C4-2B (cell line): ENCODE measurements at regions not wholly inside any gene's neighbourhood (a gene's known extent, or its start where the extent isn't known, plus 50 kb on each side); places are given as distances from the start of the nearest gene placed in this dataset.

Experiments
- H3K27ac ChIP-seq: fragments of 450-650 bp; 2 replicates; pipeline ENCODE4 v1.5.1; 2017
- ZFX ChIP-seq: fragments of 450-650 bp; IDR thresholded peaks from 2 replicates; pipeline ENCODE4 v1.6.1; 2017
- TF ChIP-seq, protein P1 (sequence below): fragments of 450-650 bp; conservative IDR thresholded peaks from 2 replicates; pipeline ENCODE4 v1.5.1; 2017; ENCODE audit warnings: mild to moderate bottlenecking

GRCh38 chr13:105569816-105570215 lies 965.6 kb downstream of the EFNB2 start:
- H3K27ac ChIP-seq, result no peak overlapping the region
- no peak for TF ChIP-seq ZFX
- TF ChIP-seq, protein P1, sequence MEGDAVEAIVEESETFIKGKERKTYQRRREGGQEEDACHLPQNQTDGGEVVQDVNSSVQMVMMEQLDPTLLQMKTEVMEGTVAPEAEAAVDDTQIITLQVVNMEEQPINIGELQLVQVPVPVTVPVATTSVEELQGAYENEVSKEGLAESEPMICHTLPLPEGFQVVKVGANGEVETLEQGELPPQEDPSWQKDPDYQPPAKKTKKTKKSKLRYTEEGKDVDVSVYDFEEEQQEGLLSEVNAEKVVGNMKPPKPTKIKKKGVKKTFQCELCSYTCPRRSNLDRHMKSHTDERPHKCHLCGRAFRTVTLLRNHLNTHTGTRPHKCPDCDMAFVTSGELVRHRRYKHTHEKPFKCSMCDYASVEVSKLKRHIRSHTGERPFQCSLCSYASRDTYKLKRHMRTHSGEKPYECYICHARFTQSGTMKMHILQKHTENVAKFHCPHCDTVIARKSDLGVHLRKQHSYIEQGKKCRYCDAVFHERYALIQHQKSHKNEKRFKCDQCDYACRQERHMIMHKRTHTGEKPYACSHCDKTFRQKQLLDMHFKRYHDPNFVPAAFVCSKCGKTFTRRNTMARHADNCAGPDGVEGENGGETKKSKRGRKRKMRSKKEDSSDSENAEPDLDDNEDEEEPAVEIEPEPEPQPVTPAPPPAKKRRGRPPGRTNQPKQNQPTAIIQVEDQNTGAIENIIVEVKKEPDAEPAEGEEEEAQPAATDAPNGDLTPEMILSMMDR, result no peak

DNA sequence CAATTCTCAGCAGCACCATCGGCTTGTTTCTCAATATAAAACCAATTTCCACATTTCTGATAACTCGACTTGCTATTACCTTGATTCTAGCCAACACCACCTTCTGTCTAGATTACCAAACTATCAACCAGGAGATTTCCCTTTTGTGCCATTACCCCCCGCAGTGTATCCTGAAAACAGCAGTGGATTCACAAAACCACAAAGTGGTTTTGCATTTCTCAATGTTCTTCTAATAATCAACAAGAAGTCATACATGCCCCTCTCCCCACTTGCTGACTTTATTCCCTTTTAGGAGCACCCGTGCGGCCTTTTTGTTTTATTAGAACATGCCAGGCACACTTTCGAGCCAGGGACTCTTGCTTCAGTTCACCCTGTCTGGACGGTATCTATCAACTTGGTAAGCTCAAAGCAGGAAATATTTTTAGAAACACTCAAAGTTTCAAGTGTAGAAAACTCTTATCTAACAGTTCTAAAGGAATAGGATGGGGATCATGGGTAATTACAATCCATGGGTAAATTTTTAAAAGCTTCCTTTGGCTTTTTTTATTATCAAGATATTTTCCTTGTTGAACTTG lies 967.4 kb downstream of the EFNB2 start:
- TF ChIP-seq, protein P1, result no peak
- TF ChIP-seq ZFX, result no peak

DNA sequence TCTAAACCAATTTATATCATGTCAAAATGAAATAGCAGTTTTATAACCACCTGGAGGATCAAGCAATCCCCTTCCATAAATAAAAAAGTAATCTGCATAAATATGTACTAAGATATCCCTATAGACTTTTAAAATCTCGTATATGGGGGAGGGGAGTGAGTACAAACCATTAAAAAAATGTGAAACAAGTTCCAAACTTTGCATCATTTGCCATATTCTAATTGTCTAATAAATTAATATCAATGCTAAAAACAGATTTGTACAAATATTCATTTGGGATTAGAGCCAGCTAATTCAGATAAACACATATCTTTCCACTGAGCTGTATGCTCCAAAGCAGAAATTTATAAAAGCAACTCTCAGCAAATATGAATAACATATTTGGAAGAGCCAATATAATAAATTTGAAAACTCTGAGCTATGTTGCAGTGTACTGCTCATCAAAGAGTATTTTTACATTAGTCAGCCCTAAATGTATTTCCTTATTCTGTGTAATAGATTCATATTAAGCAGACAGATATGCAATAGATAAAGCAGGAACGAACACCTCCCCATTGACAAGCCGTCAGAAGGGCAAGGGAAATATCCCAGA lies 970.2 kb downstream of the EFNB2 start:
- TF ChIP-seq, protein P1, result no peak
- TF ChIP-seq ZFX, result no peak

More for the DNA sequence above, 967.4 kb downstream of the EFNB2 start:
- H3K27ac ChIP-seq, result no peak overlapping the region

DNA sequence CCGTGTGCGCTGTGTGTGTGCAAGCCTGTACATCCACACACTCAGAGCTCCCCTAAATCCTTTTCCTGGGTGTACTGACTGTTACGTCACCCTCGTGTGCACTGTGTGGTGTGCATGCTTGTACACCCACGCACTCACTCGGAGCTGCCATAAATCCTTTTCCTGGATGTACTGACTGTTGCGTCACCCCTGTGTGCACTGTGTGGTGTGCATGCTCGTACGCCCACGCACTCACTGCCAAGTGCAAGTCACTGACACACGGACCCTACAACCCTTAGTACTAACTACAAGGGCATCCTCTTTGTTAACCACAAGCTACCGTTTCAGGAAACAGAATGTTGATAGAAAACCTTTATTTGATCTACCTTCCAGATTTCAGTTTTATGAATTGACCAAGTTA lies 983.4 kb downstream of the EFNB2 start:
- no peak for TF ChIP-seq ZFX
- TF ChIP-seq, protein P1, result no peak
- no peak overlapping the region for H3K27ac ChIP-seq

More for the DNA sequence above, 970.2 kb downstream of the EFNB2 start:
- no peak overlapping the region for H3K27ac ChIP-seq

GRCh38 chr13:105547851-105548250 lies 987.6 kb downstream of the EFNB2 start:
- TF ChIP-seq ZFX, result no peak
- TF ChIP-seq, protein P1, result no peak

DNA sequence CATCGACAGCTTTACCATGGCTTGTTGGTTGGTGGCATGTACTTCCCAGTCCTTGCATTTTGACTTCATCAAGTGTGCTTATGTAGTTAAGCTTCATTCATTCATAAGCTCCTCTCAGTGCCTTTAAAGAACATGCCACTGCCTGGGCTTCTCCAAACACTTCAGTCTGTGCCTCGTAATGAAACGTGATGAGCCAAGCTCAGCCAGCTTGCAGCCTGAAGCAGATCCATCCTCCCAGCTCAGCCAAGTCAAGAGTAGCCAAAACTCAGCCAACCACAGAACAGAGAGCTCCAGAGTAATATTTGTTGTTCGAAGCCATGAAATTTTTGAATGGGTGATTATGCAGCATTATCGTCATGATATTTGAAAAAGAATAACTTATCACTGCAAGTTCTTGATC lies 989.7 kb downstream of the EFNB2 start:
- no peak overlapping the region for H3K27ac ChIP-seq
- no peak for TF ChIP-seq ZFX
- TF ChIP-seq, protein P1, result no peak

More at GRCh38 chr13:105547851-105548250, 987.6 kb downstream of the EFNB2 start:
- H3K27ac ChIP-seq, result no peak overlapping the region

DNA sequence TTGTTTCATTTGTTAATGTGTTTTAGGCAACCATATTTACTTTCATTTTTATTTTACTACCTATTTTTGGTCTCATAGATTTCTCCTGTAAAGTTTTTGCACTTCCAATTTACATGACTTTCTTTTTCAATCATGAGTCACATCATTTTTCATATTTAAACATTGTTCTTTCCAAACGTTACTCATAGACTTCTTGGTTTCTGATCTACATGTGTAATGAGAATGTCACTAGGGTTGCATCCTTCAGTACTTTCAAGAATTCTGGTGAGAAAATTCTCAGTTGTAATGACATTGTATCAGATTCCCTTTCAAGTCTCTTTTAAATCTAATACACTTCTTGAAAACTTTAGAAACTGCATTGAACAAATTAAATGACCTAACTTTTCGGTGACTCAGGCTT lies 991.7 kb downstream of the EFNB2 start:
- no peak overlapping the region for H3K27ac ChIP-seq
- no peak for TF ChIP-seq ZFX
- TF ChIP-seq, protein P1, result no peak
